ENCODE measurements at regions not wholly inside any gene's neighbourhood (a gene's known extent, or its start where the extent isn't known, plus 50 kb on each side); places are given as distances from the start of the nearest gene placed in this dataset.

GRCh38 chr5:105903069-105903468, 1767.7 kb downstream of the EFNA5 start:
- no peaks in the 10 kb centered on the region for H3K27me3 ChIP-seq
- H3K9me3 ChIP-seq (ENCODE audit: low read depth), result no peaks in the 10 kb centered on the region
- H3K27ac ChIP-seq, result no peak overlapping the region
- H3K4me1 ChIP-seq (ENCODE audit: low read depth), result no peaks in the 10 kb centered on the region
- no peak for TF ChIP-seq CTCF (IDR thresholded peaks at IDR 0.05; ENCODE audit: low read depth, low read length)
- no peaks in the 10 kb centered on the region for H3K36me3 ChIP-seq
- peak in 1 of 2 donors; percentile 10 for DNase-seq (ENCODE audit: low read depth in 1 of 2, low spot score in 1 of 2)
- no peak overlapping the region for H3K4me3 ChIP-seq

- H3K4me1 ChIP-seq (ENCODE audit: low read depth), result no peaks in the 10 kb centered on the region
- H3K27me3 ChIP-seq, result no peaks in the 10 kb centered on the region
- H3K4me3 ChIP-seq, result no peak overlapping the region
- no peak overlapping the region for H3K27ac ChIP-seq
- H3K36me3 ChIP-seq, result no peaks in the 10 kb centered on the region
- no peaks in the 10 kb centered on the region for H3K9me3 ChIP-seq (ENCODE audit: low read depth)
- no peak for TF ChIP-seq CTCF (IDR thresholded peaks at IDR 0.05; ENCODE audit: low read depth, low read length)
- no peak for DNase-seq (ENCODE audit: low read depth in 1 of 2, low spot score in 1 of 2)
These were observed 1771.0 kb downstream of the EFNA5 start for GRCh38 chr5:105899726-105900125.

- H3K4me1 ChIP-seq (ENCODE audit: low read depth), result no peaks in the 10 kb centered on the region
- H3K36me3 ChIP-seq, result no peaks in the 10 kb centered on the region
- no peak for DNase-seq (ENCODE audit: low read depth in 1 of 2, low spot score in 1 of 2)
- no peak overlapping the region for H3K27ac ChIP-seq
- TF ChIP-seq CTCF (IDR thresholded peaks at IDR 0.05; ENCODE audit: low read depth, low read length), result no peak
- H3K9me3 ChIP-seq (ENCODE audit: low read depth), result no peaks in the 10 kb centered on the region
- H3K4me3 ChIP-seq, result no peak overlapping the region
- no peaks in the 10 kb centered on the region for H3K27me3 ChIP-seq
These were observed 1772.6 kb downstream of the EFNA5 start for GRCh38 chr5:105898183-105898582.

DNA sequence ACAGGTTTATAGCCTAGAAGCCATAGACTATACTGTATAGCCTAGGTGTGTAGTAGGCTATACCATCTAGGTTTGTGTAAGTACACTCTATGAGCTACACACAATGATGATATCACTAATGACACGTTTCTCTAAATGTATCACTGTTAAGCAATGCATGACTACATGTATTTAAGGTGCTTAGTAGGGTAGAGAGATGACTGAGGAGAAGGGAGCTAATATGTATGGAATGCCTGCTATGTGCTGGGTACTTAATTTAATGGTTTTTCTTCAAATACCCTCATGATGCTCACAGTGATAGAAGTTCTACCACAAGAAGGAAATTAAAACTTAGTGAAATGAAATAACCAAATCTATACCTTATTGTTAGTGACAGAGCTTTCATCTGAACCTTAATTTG, 1785.5 kb downstream of the EFNA5 start:
- Histone ChIP-seq H3K36me3 (no peaks in the 10 kb centered on the region), H3K27ac (no peak overlapping the region), H3K4me3 (no peak overlapping the region), H3K9me3 (ENCODE audit: low read depth) (no peaks in the 10 kb centered on the region), H3K4me1 (ENCODE audit: low read depth) (no peaks in the 10 kb centered on the region), H3K27me3 (no peaks in the 10 kb centered on the region)
- no peak for DNase-seq (ENCODE audit: low read depth in 1 of 2, low spot score in 1 of 2)
- no peak for TF ChIP-seq CTCF (IDR thresholded peaks at IDR 0.05; ENCODE audit: low read depth, low read length)

GRCh38 chr5:105882956-105883481, 1787.7 kb downstream of the EFNA5 start:
- Histone ChIP-seq H3K27me3 (no peaks in the 10 kb centered on the region), H3K36me3 (no peaks in the 10 kb centered on the region), H3K4me1 (ENCODE audit: low read depth) (no peaks in the 10 kb centered on the region), H3K9me3 (ENCODE audit: low read depth) (no peaks in the 10 kb centered on the region), H3K4me3 (no peak overlapping the region), H3K27ac (no peak overlapping the region)
- no peak for DNase-seq (ENCODE audit: low read depth in 1 of 2, low spot score in 1 of 2)
- TF ChIP-seq CTCF (IDR thresholded peaks at IDR 0.05; ENCODE audit: low read depth, low read length), result no peak

GRCh38 chr5:105878402-105878801, 1792.3 kb downstream of the EFNA5 start:
- Histone ChIP-seq H3K36me3 (no peaks in the 10 kb centered on the region), H3K27ac (no peak overlapping the region), H3K4me1 (ENCODE audit: low read depth) (no peaks in the 10 kb centered on the region), H3K9me3 (ENCODE audit: low read depth) (no peaks in the 10 kb centered on the region), H3K27me3 (no peaks in the 10 kb centered on the region), H3K4me3 (no peak overlapping the region)
- DNase-seq (ENCODE audit: low read depth in 1 of 2, low spot score in 1 of 2), result no peak
- no peak for TF ChIP-seq CTCF (IDR thresholded peaks at IDR 0.05; ENCODE audit: low read depth, low read length)
